ENCODE measurements at regions not wholly inside any gene's neighbourhood (a gene's known extent, or its start where the extent isn't known, plus 50 kb on each side); places are given as distances from the start of the nearest gene placed in this dataset.
"Not testable (repeated sequence)": the region's sequence is repeated elsewhere in the genome, so short reads cannot be mapped to it uniquely, and the experiment has no call there.

GRCh38 chr5:109553846-109554245 is 135.9 kb upstream of the MAN2A1 start:
- no peak overlapping the region for H3K4me3 ChIP-seq (ENCODE audit: low read length)
- H3F3A ChIP-seq (ENCODE audit: control insufficient read depth, insufficient read depth): no peaks in the 10 kb centered on the region
- H4K20me1 ChIP-seq (ENCODE audit: control insufficient read depth, insufficient read depth, low read depth, low read length): no peaks in the 10 kb centered on the region
- no peaks in the 10 kb centered on the region for H3K27me3 ChIP-seq (ENCODE audit: control insufficient read depth, low read length)
- H3K9me2 ChIP-seq (replicated peaks; ENCODE audit: control insufficient read depth, low read length): no peaks in the 10 kb centered on the region; the same call in 1 of the 2 replicates
- H3K9me3 ChIP-seq (ENCODE audit: control insufficient read depth, insufficient read depth, low read length): no peaks in the 10 kb centered on the region
- H3K4me1 ChIP-seq (ENCODE audit: control insufficient read depth, low read length): no peaks in the 10 kb centered on the region
- no peak overlapping the region for H3K27ac ChIP-seq (ENCODE audit: low read depth, low read length)
- TF ChIP-seq EZH2phosphoT487 (IDR thresholded peaks at IDR 0.05; ENCODE audit: borderline replicate concordance, low read length) (no peak), CTCF (IDR thresholded peaks at IDR 0.05; ENCODE audit: low read depth, low read length, poor library complexity, severe bottlenecking) (no peak)
- no peaks in the 10 kb centered on the region for H3K79me2 ChIP-seq (ENCODE audit: control insufficient read depth, low read length)
- no peaks in the 10 kb centered on the region for H3K36me3 ChIP-seq (ENCODE audit: control insufficient read depth, low read length)
- no peak overlapping the region for H3K4me2 ChIP-seq (ENCODE audit: low read length)

- not testable (repeated sequence) for H3K36me3 ChIP-seq (ENCODE audit: control insufficient read depth, low read length); H3K79me2 ChIP-seq (ENCODE audit: control insufficient read depth, low read length); H3K9me3 ChIP-seq (ENCODE audit: control insufficient read depth, insufficient read depth, low read length); H3K4me1 ChIP-seq (ENCODE audit: control insufficient read depth, low read length); H3K9me2 ChIP-seq (replicated peaks; ENCODE audit: control insufficient read depth, low read length); H3K4me2 ChIP-seq (ENCODE audit: low read length); H3F3A ChIP-seq (ENCODE audit: control insufficient read depth, insufficient read depth); H3K4me3 ChIP-seq (ENCODE audit: low read length); H3K27ac ChIP-seq (ENCODE audit: low read depth, low read length); H3K27me3 ChIP-seq (ENCODE audit: control insufficient read depth, low read length); H4K20me1 ChIP-seq (ENCODE audit: control insufficient read depth, insufficient read depth, low read depth, low read length)
Observed at GRCh38 chr5:109551234-109551633, 138.5 kb upstream of the MAN2A1 start.

GRCh38 chr5:109550077-109550476 is 139.7 kb upstream of the MAN2A1 start:
- no peak overlapping the region for H3K4me3 ChIP-seq (ENCODE audit: low read length)
- H3K79me2 ChIP-seq (ENCODE audit: control insufficient read depth, low read length): no peaks in the 10 kb centered on the region
- no peaks in the 10 kb centered on the region for H3K4me1 ChIP-seq (ENCODE audit: control insufficient read depth, low read length)
- H3K27me3 ChIP-seq (ENCODE audit: control insufficient read depth, low read length): no peaks in the 10 kb centered on the region
- no peaks in the 10 kb centered on the region; the same call in 1 of the 2 replicates for H3K9me2 ChIP-seq (replicated peaks; ENCODE audit: control insufficient read depth, low read length)
- H4K20me1 ChIP-seq (ENCODE audit: control insufficient read depth, insufficient read depth, low read depth, low read length): no peaks in the 10 kb centered on the region
- H3K36me3 ChIP-seq (ENCODE audit: control insufficient read depth, low read length): no peaks in the 10 kb centered on the region
- no peak overlapping the region for H3K4me2 ChIP-seq (ENCODE audit: low read length)
- TF ChIP-seq CTCF (IDR thresholded peaks at IDR 0.05; ENCODE audit: low read depth, low read length, poor library complexity, severe bottlenecking): no peak
- no peak for TF ChIP-seq EZH2phosphoT487 (IDR thresholded peaks at IDR 0.05; ENCODE audit: borderline replicate concordance, low read length)
- no peak overlapping the region for H3K27ac ChIP-seq (ENCODE audit: low read depth, low read length)
- H3F3A ChIP-seq (ENCODE audit: control insufficient read depth, insufficient read depth): no peaks in the 10 kb centered on the region
- no peaks in the 10 kb centered on the region for H3K9me3 ChIP-seq (ENCODE audit: control insufficient read depth, insufficient read depth, low read length)

- no peaks in the 10 kb centered on the region for H3K9me3 ChIP-seq (ENCODE audit: control insufficient read depth, insufficient read depth, low read length)
- H3K27ac ChIP-seq (ENCODE audit: low read depth, low read length): no peak overlapping the region
- no peaks in the 10 kb centered on the region for H4K20me1 ChIP-seq (ENCODE audit: control insufficient read depth, insufficient read depth, low read depth, low read length)
- H3F3A ChIP-seq (ENCODE audit: control insufficient read depth, insufficient read depth): no peaks in the 10 kb centered on the region
- no peaks in the 10 kb centered on the region for H3K4me1 ChIP-seq (ENCODE audit: control insufficient read depth, low read length)
- no peak overlapping the region for H3K4me2 ChIP-seq (ENCODE audit: low read length)
- no peaks in the 10 kb centered on the region for H3K36me3 ChIP-seq (ENCODE audit: control insufficient read depth, low read length)
- H3K79me2 ChIP-seq (ENCODE audit: control insufficient read depth, low read length): no peaks in the 10 kb centered on the region
- TF ChIP-seq CTCF (IDR thresholded peaks at IDR 0.05; ENCODE audit: low read depth, low read length, poor library complexity, severe bottlenecking) (no peak), EZH2phosphoT487 (IDR thresholded peaks at IDR 0.05; ENCODE audit: borderline replicate concordance, low read length) (no peak)
- no peaks in the 10 kb centered on the region; the same call in 1 of the 2 replicates for H3K9me2 ChIP-seq (replicated peaks; ENCODE audit: control insufficient read depth, low read length)
- no peaks in the 10 kb centered on the region for H3K27me3 ChIP-seq (ENCODE audit: control insufficient read depth, low read length)
- H3K4me3 ChIP-seq (ENCODE audit: low read length): no peak overlapping the region
Observed at GRCh38 chr5:109546461-109546860, 136.7 kb upstream of the PJA2 start.

GRCh38 chr5:109544873-109545272 is 135.1 kb upstream of the PJA2 start:
- H3K27me3 ChIP-seq (ENCODE audit: control insufficient read depth, low read length); H3K36me3 ChIP-seq (ENCODE audit: control insufficient read depth, low read length); H3K4me1 ChIP-seq (ENCODE audit: control insufficient read depth, low read length); H3K9me3 ChIP-seq (ENCODE audit: control insufficient read depth, insufficient read depth, low read length); H3K79me2 ChIP-seq (ENCODE audit: control insufficient read depth, low read length); H3K4me2 ChIP-seq (ENCODE audit: low read length); H3F3A ChIP-seq (ENCODE audit: control insufficient read depth, insufficient read depth); H3K27ac ChIP-seq (ENCODE audit: low read depth, low read length); H3K9me2 ChIP-seq (replicated peaks; ENCODE audit: control insufficient read depth, low read length); H4K20me1 ChIP-seq (ENCODE audit: control insufficient read depth, insufficient read depth, low read depth, low read length); H3K4me3 ChIP-seq (ENCODE audit: low read length): not testable (repeated sequence)

- H4K20me1 ChIP-seq (ENCODE audit: control insufficient read depth, insufficient read depth, low read depth, low read length); H3K9me2 ChIP-seq (replicated peaks; ENCODE audit: control insufficient read depth, low read length); H3K27ac ChIP-seq (ENCODE audit: low read depth, low read length); H3F3A ChIP-seq (ENCODE audit: control insufficient read depth, insufficient read depth); H3K36me3 ChIP-seq (ENCODE audit: control insufficient read depth, low read length); H3K4me2 ChIP-seq (ENCODE audit: low read length); H3K9me3 ChIP-seq (ENCODE audit: control insufficient read depth, insufficient read depth, low read length); H3K4me3 ChIP-seq (ENCODE audit: low read length); H3K4me1 ChIP-seq (ENCODE audit: control insufficient read depth, low read length); H3K79me2 ChIP-seq (ENCODE audit: control insufficient read depth, low read length); H3K27me3 ChIP-seq (ENCODE audit: control insufficient read depth, low read length): not testable (repeated sequence)
Observed at GRCh38 chr5:109538692-109539091, 128.9 kb upstream of the PJA2 start.

Data from DOHH2 (cell line).